Lung (tissue), 11 donors: ENCODE measurements at regions not wholly inside any gene's neighbourhood (a gene's known extent, or its start where the extent isn't known, plus 50 kb on each side); places are given as distances from the start of the nearest gene placed in this dataset.

Experiments
- ATAC-seq: fragments of 200-7000 bp; cut with Tn5 transposase; one replicate; pipeline ENCODE4 v1.9.1; 2020; ENCODE audit warnings: moderate number of reproducible peaks; ENCODE audit not compliant: insufficient read depth, low FRiP score
- DNase-seq, 3 donors: peaks; one replicate each; pipeline ENCODE4 v3.0.0-alpha.2; 2013 to 2017
- H3K27ac ChIP-seq, 2 donors: one replicate each; pipeline ENCODE4 v1.5.1; 2013; ENCODE audit warnings: mild to moderate bottlenecking in 2 of 2, moderate library complexity in 2 of 2, control low read depth in 1 of 2, inconsistent platforms in 1 of 2, low read depth in 1 of 2, low read length in 1 of 2
- H3K27me3 ChIP-seq, 3 donors: one replicate each; pipeline ENCODE4 v1.5.1; 2013; ENCODE audit warnings: low read length in 2 of 3; ENCODE audit not compliant: control insufficient read depth in 3 of 3, insufficient read depth in 3 of 3
- H3K36me3 ChIP-seq, 4 donors: one replicate each; pipeline ENCODE4 v1.5.1; 2013; ENCODE audit warnings: low read length in 4 of 4, mild to moderate bottlenecking in 1 of 4, moderate library complexity in 1 of 4; ENCODE audit not compliant: control insufficient read depth in 4 of 4, insufficient read depth in 4 of 4
- H3K4me1 ChIP-seq, 5 donors: one replicate each; pipeline ENCODE4 v1.5.1; 2013; ENCODE audit warnings: low read length in 5 of 5, mild to moderate bottlenecking in 2 of 5, moderate library complexity in 1 of 5; ENCODE audit not compliant: control insufficient read depth in 5 of 5, insufficient read depth in 5 of 5
- H3K4me3 ChIP-seq: one replicate; pipeline ENCODE4 v1.5.1; 2013; ENCODE audit warnings: mild to moderate bottlenecking, control low read depth, moderate library complexity
- H3K9ac ChIP-seq, 2 donors: one replicate each; pipeline ENCODE4 v1.5.1; 2013; ENCODE audit warnings: low read length in 2 of 2, control low read depth in 1 of 2; ENCODE audit not compliant: insufficient read depth in 1 of 2
- H3K9me3 ChIP-seq, 4 donors: one replicate each; pipeline ENCODE4 v1.5.1; 2013; ENCODE audit warnings: low read length in 3 of 4, mild to moderate bottlenecking in 1 of 4, moderate library complexity in 1 of 4; ENCODE audit not compliant: control insufficient read depth in 4 of 4, insufficient read depth in 3 of 4
- CTCF ChIP-seq: IDR thresholded peaks from 2 replicates; pipeline ENCODE4 v1.5.1; 2012; ENCODE audit warnings: mild to moderate bottlenecking; ENCODE audit errors: control extremely low read depth, extremely low read depth
- WGBS, 2 donors: extraction: QIAGEN DNeasy Blood & Tissue Kit; methylation state at CpG; one replicate each; pipeline ENCODE4 v1.1.7; 2013; 5-methylcytosine and 5-hydroxymethylcytosine counted together
- donor health status: control.
- donor health status: control.
- donor health status: Bipolar disorder and iron deficiency.
- donor health status: healthy.
- donor health status: DM: yes; HTN: yes; CAD: no.

- no peak overlapping the region for H3K27ac ChIP-seq
Measured at GRCh38 chr14:59036134-59036533, 152.3 kb upstream of the DAAM1 start.

GRCh38 chr14:59037086-59037485, 151.4 kb upstream of the DAAM1 start:
- no peaks in the 10 kb centered on the region for H3K27me3 ChIP-seq
- H3K36me3 ChIP-seq, result no peaks in the 10 kb centered on the region
- no peaks in the 10 kb centered on the region for H3K4me1 ChIP-seq
- H3K9me3 ChIP-seq, result no peaks in the 10 kb centered on the region
- no peak for TF ChIP-seq CTCF
- 87 to 95% methylated on average over 3 of the region's 3 CpGs for WGBS, 2 donors
- H3K27ac ChIP-seq, result no peak overlapping the region
- ATAC-seq (no peak), DNase-seq (no peak)
- no peak overlapping the region for H3K4me3 ChIP-seq
- no peak overlapping the region for H3K9ac ChIP-seq

More at GRCh38 chr14:59036134-59036533, 152.3 kb upstream of the DAAM1 start:
- Histone ChIP-seq H3K9ac (no peak overlapping the region), H3K9me3 (no peaks in the 10 kb centered on the region), H3K4me1 (no peaks in the 10 kb centered on the region), H3K36me3 (no peaks in the 10 kb centered on the region), H3K27me3 (no peaks in the 10 kb centered on the region), H3K4me3 (no peak overlapping the region)
- no peak for DNase-seq
- no peak for TF ChIP-seq CTCF
- ATAC-seq, result no peak
- 69 to 80% methylated on average over 2 of the region's 2 CpGs for WGBS, 2 donors

GRCh38 chr14:59037620-59038019, 150.8 kb upstream of the DAAM1 start:
- 90 to 91% methylated on average over 4 of the region's 4 CpGs for WGBS, 2 donors
- Histone ChIP-seq H3K4me3 (no peak overlapping the region), H3K27me3 (no peaks in the 10 kb centered on the region), H3K9ac (no peak overlapping the region), H3K36me3 (no peaks in the 10 kb centered on the region), H3K4me1 (no peaks in the 10 kb centered on the region), H3K9me3 (no peaks in the 10 kb centered on the region), H3K27ac (no peak overlapping the region)
- no peak for DNase-seq
- TF ChIP-seq CTCF, result no peak
- no peak for ATAC-seq

GRCh38 chr14:59038746-59039145, 149.7 kb upstream of the DAAM1 start:
- ATAC-seq, result no peak
- DNase-seq, result no peak
- no peak overlapping the region for H3K4me3 ChIP-seq
- WGBS, 2 donors, result 94 to 96% methylated on average over 4 of the region's 4 CpGs
- no peaks in the 10 kb centered on the region for H3K27me3 ChIP-seq
- no peaks in the 10 kb centered on the region for H3K9me3 ChIP-seq
- TF ChIP-seq CTCF, result no peak
- no peak overlapping the region for H3K9ac ChIP-seq
- H3K4me1 ChIP-seq, result no peaks in the 10 kb centered on the region
- H3K36me3 ChIP-seq, result no peaks in the 10 kb centered on the region
- no peak overlapping the region for H3K27ac ChIP-seq
